ENCODE measurements at regions not wholly inside any gene's neighbourhood (a gene's known extent, or its start where the extent isn't known, plus 50 kb on each side); places are given as distances from the start of the nearest gene placed in this dataset.

DNA sequence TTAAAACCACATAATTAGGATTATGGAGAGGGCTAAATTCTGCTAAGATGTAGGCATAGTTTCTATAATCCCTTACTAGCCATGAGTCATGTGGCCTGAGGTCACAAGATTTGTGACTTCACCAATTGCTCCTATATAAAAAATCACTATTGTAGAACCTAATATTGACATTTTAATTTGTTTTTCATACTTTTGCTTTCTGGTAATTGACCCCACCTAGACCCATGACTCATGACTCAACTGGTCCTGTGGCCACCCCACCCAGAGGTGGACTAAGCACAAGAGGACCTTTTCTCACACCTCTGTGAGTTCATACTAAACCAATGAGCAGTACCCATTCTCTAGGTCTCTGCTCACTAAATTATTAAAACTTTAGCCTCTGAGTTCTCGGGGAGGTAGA lies 1567.5 kb upstream of the LRRTM1 start:
- no peak for TF ChIP-seq POLR2A (IDR thresholded peaks at IDR 0.05)
- no peak for TF ChIP-seq CTCF (IDR thresholded peaks at IDR 0.05)

Measured in body of pancreas (tissue), 4 donors.